ENCODE measurements at regions not wholly inside any gene's neighbourhood (a gene's known extent, or its start where the extent isn't known, plus 50 kb on each side); places are given as distances from the start of the nearest gene placed in this dataset.

DNA sequence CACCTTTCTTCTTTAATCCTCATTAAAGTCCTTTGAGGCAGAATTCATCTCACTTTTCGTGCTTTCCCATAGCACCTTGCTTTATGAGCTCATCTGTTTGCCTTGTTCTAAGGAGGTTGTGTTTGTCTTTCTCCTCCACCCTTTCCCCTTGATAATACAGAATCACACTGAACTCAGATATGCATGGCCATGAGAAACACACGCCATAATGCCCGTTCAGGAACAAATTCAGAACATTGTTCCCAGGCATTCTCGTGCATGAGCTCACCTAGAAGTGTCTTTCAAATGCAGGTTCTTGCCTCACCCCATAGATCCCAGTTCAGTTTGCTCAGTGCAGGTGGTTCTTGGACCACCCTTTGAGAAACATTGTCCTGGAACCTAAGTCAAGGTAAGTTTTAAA lies 71.1 kb downstream of the TMEM114 start:
- H3K27ac ChIP-seq (ENCODE audit: low read depth, low read length) = no peak overlapping the region
- H3K9ac ChIP-seq (ENCODE audit: low read depth in 1 of 3, low read length in 3 of 3) = no peak overlapping the region
- H3K4me1 ChIP-seq (ENCODE audit: control insufficient read depth in 3 of 3, insufficient read depth in 3 of 3, low read length in 3 of 3) = no peaks in the 10 kb centered on the region
- peaks cover 0 to 4% (median 0%) of the 10 kb centered on the region in 3 donors for H3K9me3 ChIP-seq (ENCODE audit: control insufficient read depth in 3 of 3, low read length in 3 of 3)
- H3K4me3 ChIP-seq (ENCODE audit: low read length in 3 of 3) = no peak overlapping the region
- H3K27me3 ChIP-seq (ENCODE audit: control insufficient read depth in 3 of 3, insufficient read depth in 3 of 3, low read length in 3 of 3) = peaks cover 0 to 5% (median 0%) of the 10 kb centered on the region in 3 donors
- H3K36me3 ChIP-seq (ENCODE audit: control insufficient read depth in 3 of 3, insufficient read depth in 3 of 3, low read length in 3 of 3) = no peaks in the 10 kb centered on the region

DNA sequence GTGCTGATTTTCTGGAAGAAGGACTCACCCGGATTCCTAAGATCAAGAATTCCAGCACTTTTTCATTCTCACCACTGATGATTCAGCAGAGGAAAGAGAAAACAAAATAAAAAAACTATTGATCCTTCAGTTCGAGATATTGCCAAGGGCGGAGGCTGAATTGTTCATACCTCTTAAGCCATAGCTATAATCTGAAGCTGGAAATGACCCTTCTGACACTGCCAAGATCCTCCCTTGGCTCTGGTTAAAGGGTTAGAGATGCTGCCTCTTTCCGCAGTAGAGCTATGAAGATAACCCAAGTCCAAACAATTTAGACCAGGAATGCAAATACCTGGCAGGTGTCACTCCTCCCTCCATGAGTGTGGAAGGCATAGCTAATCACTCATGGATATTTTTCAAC lies 73.0 kb downstream of the TMEM114 start:
- Histone ChIP-seq H3K4me1 (ENCODE audit: control insufficient read depth in 3 of 3, insufficient read depth in 3 of 3, low read length in 3 of 3) (no peaks in the 10 kb centered on the region), H3K27me3 (ENCODE audit: control insufficient read depth in 3 of 3, insufficient read depth in 3 of 3, low read length in 3 of 3) (no peaks in the 10 kb centered on the region), H3K4me3 (ENCODE audit: low read length in 3 of 3) (no peak overlapping the region), H3K9me3 (ENCODE audit: control insufficient read depth in 3 of 3, low read length in 3 of 3) (peaks cover 0 to 4% (median 0%) of the 10 kb centered on the region in 3 donors), H3K9ac (ENCODE audit: low read depth in 1 of 3, low read length in 3 of 3) (no peak overlapping the region), H3K36me3 (ENCODE audit: control insufficient read depth in 3 of 3, insufficient read depth in 3 of 3, low read length in 3 of 3) (no peaks in the 10 kb centered on the region), H3K27ac (ENCODE audit: low read depth, low read length) (no peak overlapping the region)

DNA sequence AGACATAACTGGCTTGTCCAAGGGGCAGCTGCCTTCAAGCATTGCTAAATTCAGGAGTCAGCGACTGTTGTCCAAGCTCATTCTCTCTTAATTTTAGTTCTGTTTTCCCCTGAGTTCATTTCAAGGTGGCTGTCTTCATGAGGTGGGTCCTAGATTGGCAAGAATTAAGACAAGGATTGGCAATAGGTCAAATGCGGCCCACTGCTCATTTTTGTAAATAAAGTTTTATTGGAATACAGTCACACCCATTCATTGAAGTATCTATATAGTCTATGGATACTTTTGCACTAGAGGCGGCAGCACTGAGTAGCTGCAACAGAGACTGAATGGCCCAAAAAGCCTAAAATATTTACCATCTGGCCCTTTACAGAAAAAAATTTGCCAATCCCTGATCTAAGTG lies 73.8 kb downstream of the TMEM114 start:
- H3K27ac ChIP-seq (ENCODE audit: low read depth, low read length) = no peak overlapping the region
- no peaks in the 10 kb centered on the region for H3K27me3 ChIP-seq (ENCODE audit: control insufficient read depth in 3 of 3, insufficient read depth in 3 of 3, low read length in 3 of 3)
- H3K4me3 ChIP-seq (ENCODE audit: low read length in 3 of 3) = no peak overlapping the region
- no peak overlapping the region for H3K9ac ChIP-seq (ENCODE audit: low read depth in 1 of 3, low read length in 3 of 3)
- peaks cover 0 to 4% (median 0%) of the 10 kb centered on the region in 3 donors for H3K9me3 ChIP-seq (ENCODE audit: control insufficient read depth in 3 of 3, low read length in 3 of 3)
- H3K4me1 ChIP-seq (ENCODE audit: control insufficient read depth in 3 of 3, insufficient read depth in 3 of 3, low read length in 3 of 3) = no peaks in the 10 kb centered on the region
- no peaks in the 10 kb centered on the region for H3K36me3 ChIP-seq (ENCODE audit: control insufficient read depth in 3 of 3, insufficient read depth in 3 of 3, low read length in 3 of 3)

DNA sequence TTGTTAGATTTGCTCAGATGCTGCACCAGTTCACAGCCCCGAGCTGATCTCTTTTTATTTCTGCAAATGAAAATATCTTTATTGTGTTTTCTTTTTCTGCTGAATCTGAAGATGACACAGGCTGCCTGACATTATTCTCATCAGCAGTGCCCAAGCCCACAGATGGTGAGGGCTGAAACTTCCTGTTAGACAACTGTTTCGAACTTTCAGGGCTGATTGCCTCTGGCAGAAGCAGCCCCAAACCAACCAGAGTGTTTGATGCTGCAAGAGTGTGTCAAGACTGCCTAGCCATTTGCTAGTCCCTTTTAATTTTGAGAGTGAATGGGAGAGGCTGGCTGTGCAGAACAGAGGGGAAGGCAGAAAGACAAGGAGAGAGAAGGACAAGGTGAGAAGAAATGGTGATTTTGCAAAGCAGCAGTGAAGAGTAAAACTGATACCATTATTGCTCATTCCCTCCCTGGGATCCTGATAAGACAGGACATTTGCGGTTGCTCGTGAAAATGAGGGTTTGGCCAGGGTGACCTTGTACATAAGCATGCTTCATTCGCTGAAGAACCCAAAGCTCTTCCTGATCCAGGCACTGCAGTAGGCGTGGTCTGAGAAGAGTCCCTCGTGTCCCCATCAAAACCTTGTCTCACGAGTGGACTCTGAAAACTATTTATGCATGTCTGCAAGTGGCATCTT lies 77.2 kb downstream of the TMEM114 start:
- no peak overlapping the region for H3K9ac ChIP-seq (ENCODE audit: low read depth in 1 of 3, low read length in 3 of 3)
- H3K9me3 ChIP-seq (ENCODE audit: control insufficient read depth in 3 of 3, low read length in 3 of 3) = peaks cover 0 to 4% (median 0%) of the 10 kb centered on the region in 3 donors
- H3K27me3 ChIP-seq (ENCODE audit: control insufficient read depth in 3 of 3, insufficient read depth in 3 of 3, low read length in 3 of 3) = no peaks in the 10 kb centered on the region
- H3K36me3 ChIP-seq (ENCODE audit: control insufficient read depth in 3 of 3, insufficient read depth in 3 of 3, low read length in 3 of 3) = no peaks in the 10 kb centered on the region
- H3K4me1 ChIP-seq (ENCODE audit: control insufficient read depth in 3 of 3, insufficient read depth in 3 of 3, low read length in 3 of 3) = no peaks in the 10 kb centered on the region
- no peak overlapping the region for H3K27ac ChIP-seq (ENCODE audit: low read depth, low read length)
- H3K4me3 ChIP-seq (ENCODE audit: low read length in 3 of 3) = no peak overlapping the region

DNA sequence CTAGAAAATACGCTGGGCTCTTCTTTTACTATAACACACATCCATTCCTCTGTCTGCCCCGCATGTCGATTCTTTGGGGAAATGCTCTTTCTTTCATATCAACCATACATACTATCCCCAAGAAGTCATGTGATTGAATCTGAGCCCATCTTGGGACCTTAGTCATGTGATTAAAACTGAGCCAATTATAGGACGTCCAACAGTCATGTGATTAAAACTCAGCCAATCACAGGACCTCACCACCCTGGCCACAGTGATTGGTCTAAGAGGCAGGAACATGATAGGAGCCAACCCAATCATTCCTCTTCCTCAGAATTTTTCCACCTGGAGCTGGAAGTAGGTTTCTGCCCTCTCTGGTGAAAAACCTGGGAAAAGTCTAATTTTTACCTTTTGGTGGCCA lies 78.8 kb downstream of the TMEM114 start:
- Histone ChIP-seq H3K4me1 (ENCODE audit: control insufficient read depth in 3 of 3, insufficient read depth in 3 of 3, low read length in 3 of 3) (no peaks in the 10 kb centered on the region), H3K4me3 (ENCODE audit: low read length in 3 of 3) (no peak overlapping the region), H3K9me3 (ENCODE audit: control insufficient read depth in 3 of 3, low read length in 3 of 3) (peaks cover 0 to 4% (median 0%) of the 10 kb centered on the region in 3 donors), H3K27me3 (ENCODE audit: control insufficient read depth in 3 of 3, insufficient read depth in 3 of 3, low read length in 3 of 3) (no peaks in the 10 kb centered on the region), H3K9ac (ENCODE audit: low read depth in 1 of 3, low read length in 3 of 3) (no peak overlapping the region), H3K36me3 (ENCODE audit: control insufficient read depth in 3 of 3, insufficient read depth in 3 of 3, low read length in 3 of 3) (no peaks in the 10 kb centered on the region), H3K27ac (ENCODE audit: low read depth, low read length) (no peak overlapping the region)

DNA sequence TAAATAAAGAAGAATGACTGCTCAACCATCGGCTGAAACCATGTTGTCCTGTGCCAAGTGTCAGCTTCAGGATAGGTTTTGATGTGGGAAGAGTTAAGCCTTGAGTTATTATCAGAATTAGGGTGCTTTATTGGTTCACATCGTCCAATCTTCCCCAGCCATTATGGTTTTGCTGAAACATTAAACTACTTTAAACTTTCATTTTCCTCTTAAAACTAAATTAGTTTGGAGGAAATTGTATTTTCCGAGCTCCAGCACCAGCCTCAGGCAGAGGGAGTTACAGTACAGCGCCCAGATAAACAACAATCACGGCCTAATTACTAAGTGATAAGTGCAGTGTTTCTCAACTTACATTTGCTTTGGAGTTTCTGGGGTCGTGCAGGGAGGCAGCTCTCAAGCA lies 80.2 kb downstream of the TMEM114 start:
- Histone ChIP-seq H3K27ac (ENCODE audit: low read depth, low read length) (no peak overlapping the region), H3K9me3 (ENCODE audit: control insufficient read depth in 3 of 3, low read length in 3 of 3) (peaks cover 0 to 4% (median 0%) of the 10 kb centered on the region in 3 donors), H3K9ac (ENCODE audit: low read depth in 1 of 3, low read length in 3 of 3) (no peak overlapping the region), H3K4me1 (ENCODE audit: control insufficient read depth in 3 of 3, insufficient read depth in 3 of 3, low read length in 3 of 3) (no peaks in the 10 kb centered on the region), H3K36me3 (ENCODE audit: control insufficient read depth in 3 of 3, insufficient read depth in 3 of 3, low read length in 3 of 3) (no peaks in the 10 kb centered on the region), H3K4me3 (ENCODE audit: low read length in 3 of 3) (no peak overlapping the region), H3K27me3 (ENCODE audit: control insufficient read depth in 3 of 3, insufficient read depth in 3 of 3, low read length in 3 of 3) (no peaks in the 10 kb centered on the region)

DNA sequence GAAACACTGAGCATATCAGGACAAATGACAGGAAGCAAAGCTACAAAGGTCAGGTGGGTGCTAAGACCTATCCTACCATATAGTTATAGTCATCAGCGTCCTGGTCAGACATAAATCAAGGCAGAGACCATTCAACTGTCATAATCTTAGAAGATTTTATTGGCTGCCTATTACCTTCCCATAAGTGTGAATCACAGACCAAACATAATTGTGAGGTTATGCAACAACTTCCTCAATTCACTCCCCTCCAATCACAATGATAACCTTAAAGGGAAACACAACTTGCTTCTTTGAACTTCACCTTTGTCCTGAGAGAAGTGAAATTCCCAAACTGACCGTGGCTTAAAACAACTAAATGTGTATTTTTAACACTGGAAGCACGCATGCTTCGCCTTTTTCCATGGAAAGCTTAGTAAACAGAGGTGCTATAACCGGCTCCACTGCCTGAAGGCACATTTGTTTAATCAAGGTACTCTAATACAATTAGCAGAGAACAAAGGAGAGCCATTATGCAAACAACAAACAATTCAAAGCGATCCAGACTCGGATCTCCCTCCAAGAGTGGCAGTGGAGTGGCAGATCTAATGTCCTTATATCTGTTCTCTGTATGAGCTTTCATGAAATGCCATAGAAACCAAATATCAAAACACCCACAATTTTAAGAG lies 84.9 kb downstream of the TMEM114 start:
- no peaks in the 10 kb centered on the region for H3K4me1 ChIP-seq (ENCODE audit: control insufficient read depth in 3 of 3, insufficient read depth in 3 of 3, low read length in 3 of 3)
- H3K4me3 ChIP-seq (ENCODE audit: low read length in 3 of 3) = no peak overlapping the region
- H3K36me3 ChIP-seq (ENCODE audit: control insufficient read depth in 3 of 3, insufficient read depth in 3 of 3, low read length in 3 of 3) = no peaks in the 10 kb centered on the region
- no peaks in the 10 kb centered on the region for H3K27me3 ChIP-seq (ENCODE audit: control insufficient read depth in 3 of 3, insufficient read depth in 3 of 3, low read length in 3 of 3)
- H3K27ac ChIP-seq (ENCODE audit: low read depth, low read length) = no peak overlapping the region
- H3K9ac ChIP-seq (ENCODE audit: low read depth in 1 of 3, low read length in 3 of 3) = no peak overlapping the region
- H3K9me3 ChIP-seq (ENCODE audit: control insufficient read depth in 3 of 3, low read length in 3 of 3) = peaks cover 0 to 2% (median 0%) of the 10 kb centered on the region in 3 donors

DNA sequence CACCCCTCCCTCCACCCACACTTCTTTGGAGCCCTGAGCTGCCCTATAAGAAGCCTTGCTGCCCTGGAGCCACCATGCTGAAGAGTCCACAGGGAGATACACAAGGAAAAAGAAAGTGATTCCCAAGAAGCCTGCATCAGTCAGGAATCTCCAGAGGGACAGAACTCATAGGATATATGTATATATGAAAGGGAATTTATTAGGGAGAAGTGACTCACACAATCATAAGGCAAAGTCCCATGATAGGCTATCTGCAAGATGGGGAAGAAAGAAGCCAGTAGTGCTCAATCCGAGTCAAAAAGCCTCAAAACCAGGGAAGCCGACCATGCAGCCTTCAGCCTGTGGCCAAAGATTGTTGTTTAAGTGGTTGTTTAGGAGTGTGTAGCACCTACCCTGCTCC lies 87.9 kb downstream of the TMEM114 start:
- H3K4me1 ChIP-seq (ENCODE audit: control insufficient read depth in 3 of 3, insufficient read depth in 3 of 3, low read length in 3 of 3) = no peaks in the 10 kb centered on the region
- H3K9me3 ChIP-seq (ENCODE audit: control insufficient read depth in 3 of 3, low read length in 3 of 3) = peaks cover 0 to 2% (median 0%) of the 10 kb centered on the region in 3 donors
- no peak overlapping the region for H3K9ac ChIP-seq (ENCODE audit: low read depth in 1 of 3, low read length in 3 of 3)
- no peaks in the 10 kb centered on the region for H3K27me3 ChIP-seq (ENCODE audit: control insufficient read depth in 3 of 3, insufficient read depth in 3 of 3, low read length in 3 of 3)
- no peak overlapping the region for H3K4me3 ChIP-seq (ENCODE audit: low read length in 3 of 3)
- no peak overlapping the region for H3K27ac ChIP-seq (ENCODE audit: low read depth, low read length)
- no peaks in the 10 kb centered on the region for H3K36me3 ChIP-seq (ENCODE audit: control insufficient read depth in 3 of 3, insufficient read depth in 3 of 3, low read length in 3 of 3)

DNA sequence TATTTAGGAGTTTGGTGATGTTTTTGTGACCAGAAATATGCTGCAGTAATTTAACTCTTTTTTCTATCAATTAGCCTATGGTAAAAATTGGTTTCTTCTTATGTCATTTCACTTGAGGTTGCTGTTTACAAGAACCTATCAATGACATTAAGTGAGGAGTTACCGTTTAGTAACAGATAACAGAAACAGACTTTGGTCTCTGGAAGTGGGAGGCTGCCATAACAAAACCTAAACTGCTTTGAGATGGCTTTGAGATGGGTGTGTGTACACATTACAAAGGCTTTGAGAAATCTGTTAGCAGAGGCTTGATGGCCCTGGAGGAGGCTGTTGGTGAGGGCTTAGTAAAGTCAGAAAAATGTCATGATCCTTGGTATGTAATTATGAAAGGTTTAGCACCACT lies 90.0 kb downstream of the TMEM114 start:
- no peak overlapping the region for H3K4me3 ChIP-seq (ENCODE audit: low read length in 3 of 3)
- H3K27me3 ChIP-seq (ENCODE audit: control insufficient read depth in 3 of 3, insufficient read depth in 3 of 3, low read length in 3 of 3) = no peaks in the 10 kb centered on the region
- H3K36me3 ChIP-seq (ENCODE audit: control insufficient read depth in 3 of 3, insufficient read depth in 3 of 3, low read length in 3 of 3) = no peaks in the 10 kb centered on the region
- H3K9me3 ChIP-seq (ENCODE audit: control insufficient read depth in 3 of 3, low read length in 3 of 3) = peaks cover 0 to 2% (median 0%) of the 10 kb centered on the region in 3 donors
- no peak overlapping the region for H3K27ac ChIP-seq (ENCODE audit: low read depth, low read length)
- H3K4me1 ChIP-seq (ENCODE audit: control insufficient read depth in 3 of 3, insufficient read depth in 3 of 3, low read length in 3 of 3) = no peaks in the 10 kb centered on the region
- H3K9ac ChIP-seq (ENCODE audit: low read depth in 1 of 3, low read length in 3 of 3) = no peak overlapping the region

DNA sequence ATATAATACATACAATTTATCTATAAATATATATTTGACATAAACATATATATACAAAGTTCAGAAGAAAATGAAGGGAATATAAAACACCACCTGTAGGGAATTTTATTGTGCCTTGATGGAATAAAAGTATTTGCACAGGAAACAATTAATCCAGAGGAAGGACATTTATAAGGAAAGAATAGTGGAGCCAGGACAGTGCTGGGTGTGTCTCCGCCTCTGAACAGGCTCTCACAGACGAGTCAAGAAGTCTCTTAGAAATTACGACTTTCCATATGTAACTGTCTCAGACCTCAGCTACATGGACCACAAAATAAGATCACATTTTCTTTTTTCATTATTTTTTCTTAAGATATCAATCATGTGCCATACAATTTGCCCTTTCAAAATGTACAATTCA lies 93.9 kb downstream of the TMEM114 start:
- H3K27me3 ChIP-seq (ENCODE audit: control insufficient read depth in 3 of 3, insufficient read depth in 3 of 3, low read length in 3 of 3) = no peaks in the 10 kb centered on the region
- H3K4me3 ChIP-seq (ENCODE audit: low read length in 3 of 3) = no peak overlapping the region
- no peaks in the 10 kb centered on the region for H3K36me3 ChIP-seq (ENCODE audit: control insufficient read depth in 3 of 3, insufficient read depth in 3 of 3, low read length in 3 of 3)
- H3K9ac ChIP-seq (ENCODE audit: low read depth in 1 of 3, low read length in 3 of 3) = no peak overlapping the region
- H3K27ac ChIP-seq (ENCODE audit: low read depth, low read length) = no peak overlapping the region
- H3K9me3 ChIP-seq (ENCODE audit: control insufficient read depth in 3 of 3, low read length in 3 of 3) = no peaks in the 10 kb centered on the region
- no peaks in the 10 kb centered on the region for H3K4me1 ChIP-seq (ENCODE audit: control insufficient read depth in 3 of 3, insufficient read depth in 3 of 3, low read length in 3 of 3)
